ENCODE measurements at regions not wholly inside any gene's neighbourhood (a gene's known extent, or its start where the extent isn't known, plus 50 kb on each side); places are given as distances from the start of the nearest gene placed in this dataset.
"Not testable (repeated sequence)": the region's sequence is repeated elsewhere in the genome, so short reads cannot be mapped to it uniquely, and the experiment has no call there.

DNA sequence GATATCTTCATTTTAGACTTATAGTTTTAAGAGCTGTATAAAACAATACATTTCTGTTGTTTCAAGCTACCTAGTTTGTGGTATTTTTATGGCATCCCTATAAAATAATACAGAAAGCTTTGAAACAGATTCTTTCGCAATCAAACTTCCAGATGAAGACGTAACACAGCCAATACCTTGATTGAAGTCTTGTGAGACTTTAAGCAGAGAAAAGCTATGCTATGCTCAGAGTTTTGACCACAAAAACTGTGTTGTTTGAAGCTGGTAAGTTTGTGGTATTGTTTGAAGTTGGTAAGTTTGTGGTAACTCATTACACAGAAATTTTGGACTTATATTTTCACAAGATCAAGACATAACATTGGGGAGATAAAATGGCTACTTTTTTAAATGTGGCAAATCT, 201.8 kb upstream of the UGT8 start:
- H3K4me3 ChIP-seq (ENCODE audit: low read length): no peak overlapping the region
- H3K4me1 ChIP-seq (ENCODE audit: control insufficient read depth, insufficient read depth, low read length): no peaks in the 10 kb centered on the region

DNA sequence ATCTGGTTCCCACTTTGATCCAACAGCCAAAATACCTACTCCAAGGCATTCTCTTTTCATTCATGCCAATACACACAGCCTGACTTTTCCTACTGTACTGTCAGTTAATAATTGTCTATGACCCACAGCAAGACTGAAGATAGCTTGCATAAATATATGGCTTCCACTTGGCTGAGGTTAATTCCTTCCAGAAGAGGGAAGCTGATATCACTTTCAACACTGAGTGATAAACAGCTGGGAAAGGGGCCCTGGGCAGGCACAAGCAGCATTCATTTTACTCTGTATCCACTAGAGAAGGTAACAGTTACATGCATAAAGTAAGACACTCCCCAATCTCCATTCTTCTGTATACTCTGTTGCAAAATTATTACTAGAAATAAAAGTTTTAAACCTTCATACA, 200.2 kb upstream of the UGT8 start:
- H3K27me3 ChIP-seq (replicated peaks; ENCODE audit: control insufficient read depth, insufficient read depth, low read length): peaks cover 3% of the 10 kb centered on the region
- H3K9ac ChIP-seq (ENCODE audit: low read length): no peak overlapping the region
- H3K36me3 ChIP-seq (ENCODE audit: control insufficient read depth, insufficient read depth, low read length, severe bottlenecking): no peaks in the 10 kb centered on the region

More for the DNA sequence above, 201.8 kb upstream of the UGT8 start:
- H3K27me3 ChIP-seq (replicated peaks; ENCODE audit: control insufficient read depth, insufficient read depth, low read length): peaks cover 3% of the 10 kb centered on the region
- no peaks in the 10 kb centered on the region for H3K9me3 ChIP-seq (ENCODE audit: control insufficient read depth, low read length)
- DNase-seq (ENCODE audit: low read depth): no peak
- H3K9ac ChIP-seq (ENCODE audit: low read length): no peak overlapping the region
- no peaks in the 10 kb centered on the region for H3K36me3 ChIP-seq (ENCODE audit: control insufficient read depth, insufficient read depth, low read length, severe bottlenecking)

DNA sequence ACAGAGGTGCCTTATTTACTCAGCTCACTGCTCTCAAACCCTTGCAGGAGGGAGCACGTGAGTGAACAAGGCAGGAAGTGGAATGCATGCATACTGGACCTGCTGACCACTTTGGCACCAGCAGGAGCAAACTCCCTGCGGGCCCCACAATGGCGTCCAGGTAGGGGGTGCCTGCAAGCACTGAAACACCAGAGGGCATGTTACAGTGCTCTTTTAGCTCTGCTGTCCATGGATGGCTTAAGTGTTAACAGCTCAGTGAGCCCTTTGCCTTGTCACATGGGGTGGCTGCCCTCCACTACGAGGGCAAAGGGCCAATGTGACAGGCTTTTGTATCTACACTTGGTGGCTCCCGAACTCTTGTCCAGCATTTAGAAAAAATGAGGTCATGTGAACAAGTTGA, 199.5 kb upstream of the UGT8 start:
- DNase-seq (ENCODE audit: low read depth): no peak
- no peak overlapping the region for H3K9ac ChIP-seq (ENCODE audit: low read length)
- H3K4me1 ChIP-seq (ENCODE audit: control insufficient read depth, insufficient read depth, low read length): no peaks in the 10 kb centered on the region
- no peaks in the 10 kb centered on the region for H3K36me3 ChIP-seq (ENCODE audit: control insufficient read depth, insufficient read depth, low read length, severe bottlenecking)
- H3K9me3 ChIP-seq (ENCODE audit: control insufficient read depth, low read length): no peaks in the 10 kb centered on the region
- H3K4me3 ChIP-seq (ENCODE audit: low read length): no peak overlapping the region
- H3K27me3 ChIP-seq (replicated peaks; ENCODE audit: control insufficient read depth, insufficient read depth, low read length): peaks cover 3% of the 10 kb centered on the region

More for the DNA sequence above, 200.2 kb upstream of the UGT8 start:
- DNase-seq (ENCODE audit: low read depth): no peak
- Histone ChIP-seq H3K4me3 (ENCODE audit: low read length) (no peak overlapping the region), H3K4me1 (ENCODE audit: control insufficient read depth, insufficient read depth, low read length) (no peaks in the 10 kb centered on the region), H3K9me3 (ENCODE audit: control insufficient read depth, low read length) (no peaks in the 10 kb centered on the region)

DNA sequence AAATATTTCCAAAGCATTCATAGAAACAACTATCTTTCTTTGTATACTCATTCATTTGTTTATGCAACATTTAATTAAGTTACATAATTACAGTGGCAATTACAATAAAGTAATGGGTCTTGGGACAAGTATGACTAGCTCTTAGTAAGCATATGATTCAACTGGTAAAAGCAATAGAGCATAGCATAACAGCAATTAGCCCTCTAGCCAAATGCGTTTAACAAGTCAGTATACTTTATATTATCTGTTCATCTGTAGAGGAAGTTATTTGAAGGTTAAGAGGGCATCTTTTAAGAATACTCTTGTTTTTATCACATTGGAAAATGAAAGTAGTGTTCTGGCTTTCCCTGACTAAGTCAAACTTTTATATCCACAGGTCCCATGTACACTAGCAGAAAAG, 198.1 kb upstream of the UGT8 start:
- Histone ChIP-seq H3K4me1 (ENCODE audit: control insufficient read depth, insufficient read depth, low read length) (no peaks in the 10 kb centered on the region), H3K4me3 (ENCODE audit: low read length) (no peak overlapping the region), H3K9ac (ENCODE audit: low read length) (no peak overlapping the region), H3K9me3 (ENCODE audit: control insufficient read depth, low read length) (no peaks in the 10 kb centered on the region), H3K27me3 (replicated peaks; ENCODE audit: control insufficient read depth, insufficient read depth, low read length) (peaks cover 3% of the 10 kb centered on the region), H3K36me3 (ENCODE audit: control insufficient read depth, insufficient read depth, low read length, severe bottlenecking) (no peaks in the 10 kb centered on the region)
- no peak for DNase-seq (ENCODE audit: low read depth)

DNA sequence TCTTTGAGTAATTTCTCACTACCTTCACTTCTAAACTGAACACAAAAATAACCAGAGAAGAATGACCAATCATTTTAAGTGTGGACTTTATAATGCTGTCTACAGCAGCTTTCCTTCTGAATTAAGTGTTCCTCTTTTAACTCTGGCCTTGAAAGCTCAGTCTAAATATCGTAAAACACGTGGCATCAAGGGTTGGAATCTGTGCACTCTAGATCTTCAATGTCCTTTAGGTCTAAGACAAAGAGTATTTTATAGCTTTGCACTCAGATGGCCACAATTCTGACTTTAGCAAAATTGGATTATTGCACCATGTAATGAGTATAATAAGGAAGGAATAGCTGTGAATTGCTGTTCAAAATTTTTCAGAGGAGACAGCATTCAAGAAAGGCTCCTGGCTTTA, 197.1 kb upstream of the UGT8 start:
- no peak for DNase-seq (ENCODE audit: low read depth)
- no peaks in the 10 kb centered on the region for H3K4me1 ChIP-seq (ENCODE audit: control insufficient read depth, insufficient read depth, low read length)
- no peak overlapping the region for H3K9ac ChIP-seq (ENCODE audit: low read length)
- no peak overlapping the region for H3K4me3 ChIP-seq (ENCODE audit: low read length)
- no peaks in the 10 kb centered on the region for H3K36me3 ChIP-seq (ENCODE audit: control insufficient read depth, insufficient read depth, low read length, severe bottlenecking)
- no peaks in the 10 kb centered on the region for H3K9me3 ChIP-seq (ENCODE audit: control insufficient read depth, low read length)
- H3K27me3 ChIP-seq (replicated peaks; ENCODE audit: control insufficient read depth, insufficient read depth, low read length): peaks cover 3% of the 10 kb centered on the region

DNA sequence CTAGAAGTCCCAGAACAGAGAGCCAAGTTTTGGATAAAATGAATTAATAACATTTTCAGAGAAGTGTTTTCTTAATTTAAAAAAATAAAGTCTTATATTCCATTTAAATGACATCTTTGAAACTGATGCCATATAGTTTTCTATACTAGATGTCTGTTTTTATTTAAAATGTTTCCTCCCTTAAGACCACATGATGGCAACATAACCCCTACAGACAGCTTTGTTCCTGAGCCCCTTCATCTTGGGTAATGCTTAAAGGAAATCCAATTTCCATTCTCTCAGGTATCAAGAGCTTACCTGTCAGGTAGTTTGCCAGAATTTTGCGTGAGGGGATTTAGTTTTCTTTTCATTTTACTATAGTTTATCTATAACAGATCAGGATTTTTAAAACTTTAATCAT, 181.4 kb upstream of the UGT8 start:
- no peaks in the 10 kb centered on the region for H3K36me3 ChIP-seq (ENCODE audit: control insufficient read depth, insufficient read depth, low read length, severe bottlenecking)
- H3K4me3 ChIP-seq (ENCODE audit: low read length): no peak overlapping the region
- no peak overlapping the region for H3K9ac ChIP-seq (ENCODE audit: low read length)
- DNase-seq (ENCODE audit: low read depth): no peak
- H3K4me1 ChIP-seq (ENCODE audit: control insufficient read depth, insufficient read depth, low read length): no peaks in the 10 kb centered on the region
- no peaks in the 10 kb centered on the region for H3K27me3 ChIP-seq (replicated peaks; ENCODE audit: control insufficient read depth, insufficient read depth, low read length)
- no peaks in the 10 kb centered on the region for H3K9me3 ChIP-seq (ENCODE audit: control insufficient read depth, low read length)

DNA sequence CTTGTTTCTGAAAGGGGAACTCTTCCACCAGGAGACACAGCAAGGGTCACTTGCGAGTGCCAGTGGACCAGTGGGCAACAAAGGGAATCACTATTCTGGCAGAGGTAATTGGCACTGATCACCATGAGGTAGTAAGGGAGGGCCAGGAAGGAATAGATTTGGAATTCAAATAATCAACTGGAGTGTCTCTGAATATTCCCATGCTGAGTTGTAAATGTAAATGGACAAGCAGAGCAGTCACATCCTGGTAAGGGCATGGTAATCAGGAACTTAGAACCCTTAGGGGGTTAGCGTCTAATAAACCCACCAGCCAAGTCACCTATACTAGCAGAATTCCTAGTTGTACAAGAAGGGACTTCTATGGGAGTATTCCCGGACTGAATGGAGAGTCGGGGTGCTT, 178.5 kb upstream of the UGT8 start:
- H3K9me3 ChIP-seq (ENCODE audit: control insufficient read depth, low read length): no peaks in the 10 kb centered on the region
- no peaks in the 10 kb centered on the region for H3K27me3 ChIP-seq (replicated peaks; ENCODE audit: control insufficient read depth, insufficient read depth, low read length)
- H3K4me3 ChIP-seq (ENCODE audit: low read length): no peak overlapping the region
- no peak overlapping the region for H3K9ac ChIP-seq (ENCODE audit: low read length)
- H3K36me3 ChIP-seq (ENCODE audit: control insufficient read depth, insufficient read depth, low read length, severe bottlenecking): no peaks in the 10 kb centered on the region
- no peak for DNase-seq (ENCODE audit: low read depth)
- H3K4me1 ChIP-seq (ENCODE audit: control insufficient read depth, insufficient read depth, low read length): no peaks in the 10 kb centered on the region

DNA sequence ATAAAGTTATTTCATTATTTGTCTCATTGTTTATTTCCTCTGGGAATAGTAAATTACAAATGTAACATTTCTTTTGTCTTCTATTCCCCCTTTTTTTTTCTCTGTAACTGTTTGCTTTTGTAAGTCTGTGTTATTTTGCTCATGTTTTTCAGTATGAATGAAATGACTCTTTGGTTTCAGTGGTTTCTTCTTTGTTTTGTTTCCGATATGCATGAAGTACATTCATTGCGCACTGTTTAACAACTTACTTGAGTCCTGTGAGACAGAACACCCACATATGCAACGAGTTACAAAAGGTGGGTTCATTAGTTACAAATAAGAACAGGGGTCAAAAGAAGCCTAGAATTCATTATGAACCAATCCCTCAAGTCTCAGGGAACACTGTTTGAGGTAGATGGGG, 175.0 kb upstream of the UGT8 start:
- Histone ChIP-seq H3K9ac (ENCODE audit: low read length) (no peak overlapping the region), H3K4me3 (ENCODE audit: low read length) (no peak overlapping the region), H3K27me3 (replicated peaks; ENCODE audit: control insufficient read depth, insufficient read depth, low read length) (no peaks in the 10 kb centered on the region), H3K4me1 (ENCODE audit: control insufficient read depth, insufficient read depth, low read length) (no peaks in the 10 kb centered on the region), H3K36me3 (ENCODE audit: control insufficient read depth, insufficient read depth, low read length, severe bottlenecking) (no peaks in the 10 kb centered on the region), H3K9me3 (ENCODE audit: control insufficient read depth, low read length) (peaks cover 18% of the 10 kb centered on the region)
- DNase-seq (ENCODE audit: low read depth): no peak

DNA sequence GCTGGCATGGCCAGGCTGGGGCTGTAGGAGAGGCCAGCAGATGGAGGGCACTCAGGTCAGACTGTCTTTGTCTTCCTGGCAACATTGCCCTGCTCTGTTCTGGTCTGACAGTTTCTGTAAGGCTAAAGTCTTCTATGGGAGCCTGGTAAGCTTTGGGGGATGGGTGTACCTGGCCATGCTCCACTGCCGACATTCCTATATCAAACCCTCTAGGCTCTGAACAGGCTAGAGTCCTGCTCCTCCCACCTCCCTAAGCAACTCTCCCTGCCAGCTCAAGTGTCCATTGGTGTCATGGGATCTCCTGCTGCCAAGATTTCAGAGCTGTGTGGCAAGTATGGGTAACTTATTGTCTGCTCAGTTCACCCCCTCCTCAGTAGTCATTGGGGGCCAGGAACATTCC, 163.5 kb upstream of the UGT8 start:
- no peak for DNase-seq (ENCODE audit: low read depth)

DNA sequence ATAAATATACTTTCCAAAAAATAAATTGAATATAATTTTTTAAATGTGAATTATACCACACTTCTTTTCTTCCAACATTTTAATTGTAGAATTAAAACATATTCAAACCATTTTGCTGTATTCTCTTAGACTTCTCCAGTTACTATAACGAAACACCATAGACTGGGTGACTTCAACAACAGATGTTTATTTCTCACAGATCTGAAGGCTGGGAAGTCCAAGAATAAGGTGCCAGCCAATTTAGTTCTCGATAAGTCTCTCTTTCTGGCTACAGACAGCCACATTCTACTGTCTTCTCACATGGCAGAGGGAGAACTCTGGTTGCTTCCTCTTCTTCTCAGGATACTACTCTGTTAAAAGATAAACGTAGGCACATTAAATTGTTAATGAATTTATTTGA, 155.8 kb upstream of the UGT8 start:
- no peaks in the 10 kb centered on the region for H3K9me3 ChIP-seq (ENCODE audit: control insufficient read depth, low read length)
- H3K4me3 ChIP-seq (ENCODE audit: low read length): no peak overlapping the region
- no peak for DNase-seq (ENCODE audit: low read depth)
- no peak overlapping the region for H3K9ac ChIP-seq (ENCODE audit: low read length)
- H3K27me3 ChIP-seq (replicated peaks; ENCODE audit: control insufficient read depth, insufficient read depth, low read length): no peaks in the 10 kb centered on the region
- H3K4me1 ChIP-seq (ENCODE audit: control insufficient read depth, insufficient read depth, low read length): no peaks in the 10 kb centered on the region
- H3K36me3 ChIP-seq (ENCODE audit: control insufficient read depth, insufficient read depth, low read length, severe bottlenecking): no peaks in the 10 kb centered on the region

More for the DNA sequence above, 163.5 kb upstream of the UGT8 start:
- Histone ChIP-seq H3K36me3 (ENCODE audit: control insufficient read depth, insufficient read depth, low read length, severe bottlenecking) (no peaks in the 10 kb centered on the region), H3K9ac (ENCODE audit: low read length) (no peak overlapping the region), H3K9me3 (ENCODE audit: control insufficient read depth, low read length) (no peaks in the 10 kb centered on the region), H3K4me1 (ENCODE audit: control insufficient read depth, insufficient read depth, low read length) (no peaks in the 10 kb centered on the region), H3K4me3 (ENCODE audit: low read length) (no peak overlapping the region), H3K27me3 (replicated peaks; ENCODE audit: control insufficient read depth, insufficient read depth, low read length) (no peaks in the 10 kb centered on the region)

DNA sequence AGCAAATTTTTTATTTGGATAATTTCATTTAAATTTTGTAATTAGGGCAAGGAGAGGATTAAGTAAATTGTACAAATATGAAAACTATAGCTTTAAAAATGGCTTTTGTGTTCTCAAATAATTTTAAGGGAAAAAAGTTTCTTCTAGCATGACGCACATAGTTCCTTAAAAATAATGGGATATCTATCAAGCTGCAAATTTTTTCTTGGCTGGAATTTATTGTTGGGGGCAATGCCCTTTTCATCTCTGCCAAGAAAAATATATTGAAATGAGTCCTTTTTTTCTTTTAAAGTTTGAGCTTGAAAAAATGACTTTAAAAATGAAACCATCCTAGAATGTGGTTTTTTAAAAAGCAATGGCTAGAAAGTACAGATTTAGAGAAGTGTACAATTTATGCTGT, 154.4 kb upstream of the UGT8 start:
- H3K9me3 ChIP-seq (ENCODE audit: control insufficient read depth, low read length): no peaks in the 10 kb centered on the region
- no peak for DNase-seq (ENCODE audit: low read depth)
- H3K27me3 ChIP-seq (replicated peaks; ENCODE audit: control insufficient read depth, insufficient read depth, low read length): no peaks in the 10 kb centered on the region
- H3K4me3 ChIP-seq (ENCODE audit: low read length): no peak overlapping the region
- H3K4me1 ChIP-seq (ENCODE audit: control insufficient read depth, insufficient read depth, low read length): no peaks in the 10 kb centered on the region
- H3K9ac ChIP-seq (ENCODE audit: low read length): no peak overlapping the region
- no peaks in the 10 kb centered on the region for H3K36me3 ChIP-seq (ENCODE audit: control insufficient read depth, insufficient read depth, low read length, severe bottlenecking)

DNA sequence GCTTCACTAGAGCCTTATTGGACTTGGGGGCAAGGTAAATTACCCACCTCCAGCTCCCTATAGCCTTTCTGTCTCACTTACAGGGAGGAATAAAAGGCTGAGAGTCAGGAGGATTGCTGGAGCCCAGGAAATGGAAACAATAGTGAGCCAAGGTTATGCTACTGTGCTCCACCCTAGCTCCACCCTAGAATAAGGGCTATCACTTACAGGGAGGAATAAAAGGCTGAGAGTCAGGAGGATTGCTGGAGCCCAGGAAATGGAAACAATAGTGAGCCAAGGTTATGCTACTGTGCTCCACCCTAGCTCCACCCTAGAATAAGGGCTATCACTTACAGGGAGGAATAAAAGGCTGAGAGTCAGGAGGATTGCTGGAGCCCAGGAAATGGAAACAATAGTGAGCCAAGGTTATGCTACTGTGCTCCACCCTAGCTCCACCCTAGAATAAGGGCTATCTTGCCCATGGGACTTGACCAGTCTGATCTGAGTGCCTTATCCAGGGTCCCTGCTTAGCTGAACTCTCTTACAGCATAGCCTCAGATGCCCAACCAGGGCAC, 150.6 kb upstream of the UGT8 start:
- not testable (repeated sequence) for H3K27me3 ChIP-seq (replicated peaks; ENCODE audit: control insufficient read depth, insufficient read depth, low read length); H3K9ac ChIP-seq (ENCODE audit: low read length); H3K4me3 ChIP-seq (ENCODE audit: low read length); H3K36me3 ChIP-seq (ENCODE audit: control insufficient read depth, insufficient read depth, low read length, severe bottlenecking); H3K4me1 ChIP-seq (ENCODE audit: control insufficient read depth, insufficient read depth, low read length); DNase-seq (ENCODE audit: low read depth)
- H3K9me3 ChIP-seq (ENCODE audit: control insufficient read depth, low read length): peaks cover 11% of the 10 kb centered on the region
